ENCODE measurements at regions not wholly inside any gene's neighbourhood (a gene's known extent, or its start where the extent isn't known, plus 50 kb on each side); places are given as distances from the start of the nearest gene placed in this dataset.
"Not testable (repeated sequence)": the region's sequence is repeated elsewhere in the genome, so short reads cannot be mapped to it uniquely, and the experiment has no call there.

DNA sequence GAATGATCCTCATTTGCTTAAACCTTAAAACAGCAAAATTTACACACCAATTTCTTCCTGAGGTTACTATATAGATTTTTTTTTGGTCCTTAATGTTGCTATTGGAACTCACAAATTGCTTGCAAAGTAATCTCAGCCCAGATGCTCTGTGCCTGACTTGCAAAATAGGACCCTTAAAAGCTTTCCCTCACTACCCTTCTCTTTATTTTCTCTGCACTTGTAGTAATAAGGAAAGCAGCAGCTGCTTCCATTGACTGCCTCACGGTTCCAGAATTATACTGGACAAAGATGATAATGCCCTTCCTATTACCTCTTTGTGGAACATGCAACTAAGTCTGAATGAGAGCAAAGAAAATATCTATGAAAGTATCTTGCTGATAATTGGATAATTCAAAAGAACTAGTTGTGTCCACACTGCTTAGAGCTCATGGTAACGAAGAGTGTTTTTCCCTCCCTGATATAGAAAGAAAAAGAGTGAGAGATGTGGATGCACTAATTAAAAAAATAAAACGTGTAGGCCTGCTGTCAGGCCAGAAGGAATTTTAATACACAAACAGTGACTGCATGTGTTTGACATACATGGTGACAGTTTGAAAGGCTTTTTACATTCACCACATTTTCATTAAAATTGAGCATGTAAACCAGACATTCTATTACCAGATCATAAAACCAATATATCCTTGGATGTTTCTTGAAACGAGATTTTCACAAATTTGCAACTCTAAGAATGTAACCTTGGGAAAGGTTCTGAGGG lies 783.1 kb downstream of the GBE1 start:
- no peak for DNase-seq (ENCODE audit: low spot score)

DNA sequence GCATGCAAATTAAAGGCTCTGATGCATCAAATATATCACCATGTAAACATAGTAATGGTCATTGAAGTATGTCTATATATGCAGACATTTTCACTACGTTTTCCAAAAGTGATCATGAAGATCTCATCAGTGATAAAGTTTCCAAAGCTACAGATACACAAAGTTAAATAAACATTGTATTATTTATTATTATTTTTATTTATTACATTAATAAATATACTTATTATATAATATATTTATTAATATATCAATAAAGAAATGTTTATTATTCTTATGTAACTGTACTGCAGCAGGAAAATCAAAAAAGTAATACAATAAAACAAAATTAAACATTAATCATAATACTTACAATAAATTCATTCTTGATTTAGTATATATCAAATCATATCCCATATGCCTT lies 791.2 kb downstream of the GBE1 start:
- no peak for DNase-seq (ENCODE audit: low spot score)

DNA sequence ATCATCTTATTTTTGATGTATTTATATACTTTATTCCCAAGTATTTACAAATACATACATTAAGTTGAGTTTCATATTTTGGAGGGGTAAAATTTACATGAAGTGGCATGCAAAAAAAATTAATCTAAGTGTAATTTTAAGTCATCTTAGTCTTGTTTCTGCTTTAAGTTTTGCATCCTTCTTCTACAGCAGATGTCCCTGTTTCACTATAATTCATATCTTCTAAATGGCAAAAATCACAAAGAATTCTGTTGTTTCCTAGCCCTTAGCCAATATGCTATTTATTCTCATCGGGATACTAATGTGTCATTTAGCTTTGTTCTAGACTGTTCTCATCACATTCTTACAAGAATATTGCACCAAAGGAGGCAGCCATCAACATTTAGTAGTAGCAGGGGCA lies 831.9 kb downstream of the GBE1 start:
- no peak for DNase-seq (ENCODE audit: low spot score)

DNA sequence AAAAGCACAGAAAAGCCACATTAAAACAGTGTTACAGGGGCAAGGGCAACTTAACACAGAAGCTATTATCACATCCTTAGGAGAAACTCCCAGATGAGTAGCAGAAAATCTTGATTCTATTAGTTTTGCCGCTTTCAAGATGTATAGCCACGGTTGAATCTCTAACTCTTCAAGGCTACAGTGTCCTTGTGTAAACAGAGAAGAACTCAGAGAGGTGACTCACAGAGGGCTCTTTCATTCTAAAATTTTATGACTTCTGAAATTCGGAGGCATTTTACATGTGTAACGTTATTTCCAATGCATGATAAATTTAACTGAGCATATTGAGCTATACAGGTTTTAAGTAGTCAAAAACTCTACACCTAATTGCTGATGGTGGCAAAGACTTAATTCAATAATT lies 846.6 kb downstream of the GBE1 start:
- DNase-seq (ENCODE audit: low spot score), result no peak

DNA sequence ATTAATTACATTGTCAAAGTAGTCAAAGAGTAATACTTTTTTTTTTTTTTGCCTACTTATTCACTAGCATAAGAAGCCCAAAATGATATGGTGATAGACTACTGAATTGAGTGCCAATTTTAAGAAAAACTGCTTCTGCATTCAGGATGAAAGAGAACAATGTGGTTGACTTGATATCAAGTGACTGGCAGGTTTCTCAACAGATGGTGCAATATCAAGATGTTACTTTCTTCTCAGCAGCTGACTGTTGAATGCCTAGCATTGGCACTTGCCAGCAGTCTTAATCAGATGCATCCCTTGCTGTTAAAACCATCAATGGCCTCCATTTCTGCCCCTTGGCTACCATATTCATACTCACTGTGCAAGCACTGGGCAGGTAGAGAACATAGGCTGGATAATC lies 863.2 kb downstream of the GBE1 start:
- no peak for DNase-seq (ENCODE audit: low spot score)

DNA sequence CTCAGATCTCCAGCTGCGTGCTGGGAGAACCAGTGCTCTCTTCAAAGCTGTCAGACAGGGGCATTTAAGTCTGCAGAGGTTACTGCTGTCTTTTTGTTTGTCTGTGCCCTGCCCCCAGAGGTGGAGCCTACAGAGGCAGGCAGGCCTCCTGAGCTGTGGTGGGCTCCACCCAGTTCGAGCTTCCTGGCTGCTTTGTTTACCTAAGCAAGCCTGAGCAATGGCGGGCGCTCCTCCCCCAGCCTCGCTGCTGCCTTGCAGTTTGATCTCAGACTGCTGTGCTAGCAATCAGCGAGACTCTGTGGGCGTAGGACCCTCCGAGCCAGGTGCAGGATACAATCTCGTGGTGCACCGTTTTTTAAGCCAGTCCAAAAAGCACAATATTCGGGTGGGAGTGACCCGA lies 864.4 kb downstream of the GBE1 start:
- not testable (repeated sequence) for DNase-seq (ENCODE audit: low spot score)

DNA sequence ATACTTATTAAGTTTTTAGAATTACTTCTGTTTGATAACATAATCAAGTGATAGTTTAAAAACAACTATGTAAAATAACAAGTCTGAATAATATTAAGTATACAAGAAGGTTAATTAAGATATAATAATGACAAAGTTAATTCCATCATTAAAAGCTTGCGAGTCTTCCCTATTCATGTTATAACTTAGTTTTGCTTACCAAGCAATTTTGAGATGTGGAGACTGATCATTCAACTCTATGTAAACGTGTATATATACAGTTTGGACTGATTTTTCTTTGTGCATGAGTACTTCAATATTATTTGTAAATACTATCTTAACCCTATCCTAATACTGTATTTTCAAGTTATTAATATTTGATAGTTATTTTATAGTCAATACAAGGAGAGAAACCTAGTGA lies 870.9 kb downstream of the GBE1 start:
- no peak for DNase-seq (ENCODE audit: low spot score)

DNA sequence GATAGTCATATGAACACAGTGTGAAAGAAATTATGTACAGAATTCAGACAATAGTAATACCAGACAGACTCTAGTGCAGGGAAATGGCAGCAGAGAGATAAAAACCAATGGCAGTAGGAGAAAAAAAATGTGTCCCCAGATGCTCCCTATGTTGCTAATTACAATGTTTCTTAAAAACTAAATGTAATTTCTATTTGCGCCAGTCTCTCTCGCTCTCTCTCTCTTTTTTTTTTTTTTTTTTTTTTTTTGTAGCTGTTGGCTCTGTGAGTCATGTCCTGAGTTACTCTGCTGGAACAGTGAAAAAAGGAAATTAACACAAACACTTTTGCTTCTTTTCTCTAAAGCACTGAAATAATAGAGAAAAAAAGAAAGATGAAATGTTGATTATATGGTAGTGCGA lies 871.9 kb downstream of the GBE1 start:
- no peak for DNase-seq (ENCODE audit: low spot score)

DNA sequence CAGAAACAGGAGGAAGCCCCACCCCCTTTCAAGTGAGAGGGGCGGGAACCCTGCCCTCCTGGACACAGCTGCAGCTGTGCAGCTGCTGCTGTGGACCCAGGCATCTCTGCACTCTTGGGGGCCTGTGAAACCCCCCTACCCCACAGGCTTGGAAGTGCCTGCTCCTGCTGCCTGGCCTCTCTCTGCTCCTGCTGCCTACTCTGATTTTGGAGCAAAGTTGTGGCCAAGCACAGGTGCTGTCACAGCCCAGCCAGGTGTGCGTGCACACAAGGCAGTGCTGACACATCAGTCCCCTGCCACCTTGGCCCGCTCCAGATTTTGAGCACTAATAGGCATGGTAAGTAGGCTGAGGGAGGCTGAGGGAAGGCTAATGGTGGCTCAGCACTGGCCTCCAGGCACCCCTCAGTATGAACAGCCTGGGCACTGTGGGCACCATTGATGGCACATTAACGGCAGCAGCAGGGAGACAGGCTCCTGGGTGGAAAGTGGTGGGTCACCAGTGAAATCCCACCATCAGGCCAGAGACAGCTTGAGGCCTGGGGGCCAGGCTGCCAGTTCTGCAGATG lies 890.9 kb downstream of the GBE1 start:
- DNase-seq (ENCODE audit: low spot score), result no peak

DNA sequence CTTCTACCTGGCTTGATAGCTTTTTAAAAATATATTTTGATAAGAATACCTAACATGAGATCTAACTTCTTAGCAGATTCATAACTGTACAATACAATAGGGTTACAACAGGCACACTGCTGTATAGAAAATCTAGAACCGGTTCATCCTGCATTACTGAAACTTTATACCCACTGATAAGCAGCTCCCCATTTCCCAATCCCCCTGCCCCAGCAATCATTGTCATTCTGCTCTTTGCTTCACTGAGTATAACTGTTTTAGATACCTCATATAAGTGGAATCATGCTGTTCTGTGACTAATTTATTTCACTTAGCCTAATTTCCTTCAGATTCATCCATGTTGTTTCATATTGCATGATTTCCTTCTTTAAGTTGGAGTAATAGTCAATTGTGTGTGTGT lies 906.0 kb downstream of the GBE1 start:
- DNase-seq (ENCODE audit: low spot score), result no peak

DNA sequence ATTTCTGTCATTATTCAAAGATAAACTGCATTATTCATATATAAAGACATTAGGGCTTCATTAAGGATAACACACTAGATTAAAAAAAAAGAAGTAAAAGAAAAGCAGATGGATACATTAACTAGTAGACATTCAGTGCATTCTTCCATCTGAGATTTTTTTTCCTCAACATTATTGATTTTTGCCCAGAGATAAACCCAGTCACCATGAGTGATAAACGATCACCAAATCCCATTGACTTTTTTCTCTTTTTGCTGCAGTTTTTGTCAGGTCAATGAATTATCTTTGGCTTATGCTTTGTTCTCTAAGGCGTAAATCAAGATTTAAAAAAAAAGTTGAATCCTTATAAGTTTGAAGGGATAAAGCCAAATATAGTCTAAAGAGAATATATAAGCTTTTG lies 925.0 kb downstream of the GBE1 start:
- no peak for DNase-seq (ENCODE audit: low spot score)

DNA sequence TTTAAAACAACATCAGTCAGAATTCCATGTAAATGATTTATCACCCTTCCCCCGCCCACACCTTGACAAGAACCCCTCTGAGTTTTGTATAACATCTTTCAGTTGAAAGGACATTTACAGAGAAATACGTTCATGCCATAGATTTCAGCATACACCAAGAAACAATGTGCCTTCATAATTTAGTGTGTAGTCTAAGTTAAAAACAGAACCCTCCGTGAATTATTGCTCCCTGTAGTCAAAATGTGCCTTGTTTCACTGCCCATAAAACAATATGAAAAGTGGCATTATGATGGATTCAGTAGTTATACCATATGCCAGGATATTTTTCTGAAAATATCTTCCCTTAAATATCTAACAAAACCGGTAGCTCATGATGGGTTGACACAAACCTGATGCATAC lies 953.9 kb downstream of the GBE1 start:
- DNase-seq (ENCODE audit: low spot score), result no peak

DNA sequence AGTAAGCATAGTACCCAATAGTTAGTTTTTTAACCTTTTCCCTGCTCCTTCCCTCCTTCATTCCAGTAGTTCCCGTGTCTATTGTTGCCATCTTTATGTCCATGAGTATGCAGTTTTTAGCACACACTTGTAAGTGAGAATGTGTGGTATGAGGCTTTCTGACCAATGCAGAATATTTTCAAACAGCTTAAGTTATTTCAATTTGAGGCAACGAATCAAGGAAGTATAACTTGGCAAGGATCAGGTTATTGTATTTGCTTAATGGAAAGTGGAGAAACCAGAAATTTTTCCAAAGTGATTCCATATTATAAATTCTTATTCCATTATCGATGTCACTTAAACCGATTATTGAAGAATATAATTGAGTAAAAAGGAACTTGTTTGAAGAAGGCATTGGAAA lies 954.8 kb downstream of the GBE1 start:
- DNase-seq (ENCODE audit: low spot score), result no peak

DNA sequence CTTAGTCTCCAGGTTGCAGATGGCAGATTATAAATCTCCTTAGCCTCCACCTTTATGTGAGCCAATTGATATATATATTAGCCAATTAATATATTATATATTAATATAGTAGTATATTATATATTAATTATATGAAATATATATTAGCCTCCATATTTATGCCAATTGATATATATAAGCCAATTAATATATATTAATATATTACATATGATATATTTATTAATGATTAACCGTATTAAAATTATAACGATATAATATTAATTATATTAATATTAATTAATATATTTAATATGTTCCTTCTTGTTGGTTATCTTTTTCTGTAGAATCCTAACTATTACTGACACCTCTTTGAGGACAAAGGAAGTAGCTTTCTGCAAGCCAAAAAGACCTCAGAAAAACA lies 972.5 kb downstream of the GBE1 start:
- DNase-seq (ENCODE audit: low spot score), result no peak

DNA sequence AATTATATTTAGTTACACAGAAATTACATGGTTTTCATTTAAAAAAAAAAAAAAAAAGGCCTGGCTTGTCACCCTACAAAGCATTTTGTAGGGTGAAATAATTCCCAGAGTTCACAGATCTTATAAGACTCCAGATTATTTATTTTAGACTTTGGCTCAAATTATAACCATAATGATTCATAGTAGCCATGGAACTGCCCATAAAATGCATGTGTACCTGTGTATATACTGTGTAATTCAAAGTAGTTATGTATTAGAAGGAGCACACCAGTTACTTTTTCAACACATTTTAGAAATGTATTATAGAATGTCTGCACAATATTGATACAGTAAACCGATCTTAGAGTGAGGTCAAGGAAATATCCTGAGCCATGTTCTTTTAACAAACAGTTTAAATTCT lies 975.6 kb downstream of the GBE1 start:
- DNase-seq (ENCODE audit: low spot score), result no peak

DNA sequence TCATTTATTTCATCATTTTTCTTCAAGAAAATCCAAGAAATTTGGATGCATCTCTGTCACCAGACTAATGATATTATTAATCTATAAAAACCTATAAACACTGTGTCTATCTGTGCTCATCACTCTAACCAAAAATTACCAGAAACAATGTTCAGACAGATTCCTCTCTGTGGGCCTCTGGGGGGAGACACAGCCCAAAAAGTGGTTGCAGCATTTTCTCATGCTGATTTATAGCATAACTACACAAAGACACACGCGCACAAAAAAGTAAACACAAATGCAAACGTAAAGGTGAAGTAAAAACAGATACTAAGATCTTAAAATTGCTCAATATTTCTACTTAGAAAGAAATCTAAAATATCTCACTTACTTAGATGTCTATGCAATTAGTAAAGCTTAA lies 976.0 kb downstream of the GBE1 start:
- no peak for DNase-seq (ENCODE audit: low spot score)

DNA sequence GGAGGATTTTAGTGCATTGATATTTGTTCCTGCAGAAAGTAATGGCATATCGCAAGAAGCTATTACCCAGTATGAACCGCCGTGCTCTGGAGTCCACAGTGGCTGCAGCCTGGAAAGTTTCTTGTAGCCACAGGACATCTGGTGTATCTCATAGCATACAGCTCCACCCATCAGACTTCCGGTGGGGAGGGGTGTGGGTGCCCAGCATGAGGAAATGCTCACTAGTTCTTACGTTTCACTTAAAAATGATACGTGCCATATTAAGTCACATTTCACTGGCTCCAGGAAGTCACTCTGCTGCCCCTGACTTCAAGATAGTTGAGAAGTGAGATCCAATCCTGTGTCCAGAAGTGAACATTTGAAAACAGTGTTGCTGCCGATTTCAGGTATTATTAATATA lies 990.4 kb downstream of the GBE1 start:
- DNase-seq (ENCODE audit: low spot score), result no peak

DNA sequence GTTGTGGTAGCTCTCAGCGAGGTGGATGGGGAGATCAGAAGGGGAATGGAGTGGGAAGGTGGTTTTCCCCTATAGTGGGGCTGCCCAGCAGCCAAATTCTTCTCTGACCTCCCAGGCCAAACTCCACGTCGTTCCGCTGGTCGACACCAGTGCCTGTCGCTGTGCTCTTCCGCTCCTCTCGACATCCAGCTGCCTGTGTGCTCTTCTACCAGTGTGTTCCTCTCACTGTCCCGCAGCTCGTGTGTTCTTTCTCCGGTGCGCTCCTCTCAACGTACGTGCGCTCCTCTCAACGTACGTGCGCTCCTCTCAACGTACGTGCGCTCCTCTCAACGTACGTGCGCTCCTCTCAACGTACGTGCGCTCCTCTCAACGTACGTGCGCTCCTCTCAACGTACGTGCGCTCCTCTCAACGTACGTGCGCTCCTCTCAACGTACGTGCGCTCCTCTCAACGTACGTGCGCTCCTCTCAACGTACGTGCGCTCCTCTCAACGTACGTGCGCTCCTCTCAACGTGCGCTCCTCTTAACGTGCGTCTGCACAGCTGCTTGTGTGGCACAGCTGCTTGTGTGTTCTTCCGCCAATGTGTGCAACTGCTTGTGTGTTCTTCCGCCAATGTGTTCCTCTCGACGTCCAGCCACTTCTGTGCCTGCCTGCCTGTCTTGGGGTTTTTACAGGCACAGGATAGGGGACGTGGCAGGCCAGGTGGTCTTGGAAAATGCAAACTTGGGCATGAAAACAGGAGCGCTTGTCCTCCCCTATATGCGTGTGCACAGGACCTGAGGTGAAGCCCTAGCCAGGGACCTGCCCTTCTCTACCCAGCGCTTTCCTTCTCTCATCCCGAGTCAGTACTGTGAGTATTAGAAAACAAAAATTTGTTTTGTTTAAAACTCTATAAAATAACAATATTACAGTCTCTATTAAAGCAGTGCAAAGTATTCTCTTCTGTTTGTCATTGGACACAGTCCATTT lies 991.1 kb downstream of the GBE1 start:
- no peak for DNase-seq (ENCODE audit: low spot score)

DNA sequence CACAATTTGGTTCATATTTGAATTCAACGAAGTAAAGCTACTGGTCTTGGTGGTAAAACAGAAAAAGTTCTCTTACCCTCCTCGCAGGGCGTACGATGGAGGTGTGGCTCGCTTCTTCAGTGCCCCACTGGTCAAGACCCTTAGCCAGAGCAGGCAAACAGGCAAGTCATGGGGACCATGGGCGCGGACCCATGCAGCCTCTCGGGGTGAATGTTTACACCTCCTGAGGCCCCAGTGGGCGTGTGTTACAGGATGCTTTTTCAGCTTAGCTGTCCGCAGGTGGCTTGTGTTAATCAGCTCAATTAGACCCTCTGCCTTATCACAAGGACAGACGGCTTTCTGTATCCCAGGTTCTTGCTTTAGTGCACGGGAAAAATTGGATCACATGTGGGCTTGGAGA lies 991.8 kb downstream of the GBE1 start:
- no peak for DNase-seq (ENCODE audit: low spot score)

DNA sequence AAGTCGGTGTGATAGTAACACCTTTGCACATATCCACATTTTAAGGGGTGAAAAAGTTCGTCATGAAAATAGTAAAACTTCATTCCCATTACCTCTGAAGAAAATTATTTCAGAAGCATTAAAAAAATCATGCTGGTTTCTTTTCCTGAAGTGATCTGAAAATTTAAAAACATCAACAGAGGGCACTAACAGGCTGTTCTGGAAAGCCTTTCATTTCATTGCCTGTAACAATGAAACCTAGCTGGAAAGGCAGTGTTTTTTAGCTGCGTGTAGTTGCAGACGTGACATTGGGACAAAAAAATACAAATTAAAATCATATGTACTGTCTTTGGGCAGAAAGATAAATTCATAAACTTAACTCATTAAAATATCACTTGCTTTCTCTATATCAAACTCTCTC lies 993.8 kb downstream of the GBE1 start:
- no peak for DNase-seq (ENCODE audit: low spot score)

DNA sequence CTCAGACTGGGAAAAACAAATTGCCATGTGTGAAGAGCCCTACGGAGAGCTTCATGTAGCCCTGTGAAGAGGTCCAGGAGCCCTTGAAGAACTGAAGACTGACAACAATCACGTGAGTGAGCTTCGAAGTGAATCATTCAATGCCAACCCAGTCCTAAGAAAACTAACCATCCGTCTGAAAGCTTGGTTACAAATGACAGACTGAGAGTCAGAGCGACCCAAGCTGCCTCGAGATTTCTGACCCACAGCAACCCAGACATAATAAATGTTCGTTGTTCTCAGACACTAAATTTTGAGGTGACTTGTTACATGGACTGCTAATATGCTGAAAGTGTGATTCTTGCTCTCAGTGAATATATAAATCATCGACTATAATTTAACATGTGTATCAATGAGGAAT lies 987.2 kb upstream of the ROBO1 start:
- DNase-seq (ENCODE audit: low spot score), result no peak

DNA sequence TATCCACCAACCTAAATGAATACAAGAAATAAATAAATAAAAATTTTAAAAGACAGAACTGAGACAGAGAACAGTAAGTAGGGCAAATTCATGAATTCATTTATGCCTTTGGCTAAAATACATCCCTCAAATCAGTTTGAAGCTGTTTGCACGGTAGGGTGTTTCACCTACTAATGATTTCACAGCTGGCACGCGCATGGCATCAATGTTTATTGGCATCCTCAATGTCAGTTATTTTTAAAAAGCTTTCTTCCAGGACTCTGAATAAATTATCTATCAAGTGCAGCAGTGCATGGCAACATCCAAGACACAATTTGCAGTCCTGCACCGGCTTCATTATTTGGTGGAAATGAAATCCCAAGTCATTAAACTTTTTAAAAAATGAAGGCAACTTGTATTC lies 985.2 kb upstream of the ROBO1 start:
- DNase-seq (ENCODE audit: low spot score), result no peak

DNA sequence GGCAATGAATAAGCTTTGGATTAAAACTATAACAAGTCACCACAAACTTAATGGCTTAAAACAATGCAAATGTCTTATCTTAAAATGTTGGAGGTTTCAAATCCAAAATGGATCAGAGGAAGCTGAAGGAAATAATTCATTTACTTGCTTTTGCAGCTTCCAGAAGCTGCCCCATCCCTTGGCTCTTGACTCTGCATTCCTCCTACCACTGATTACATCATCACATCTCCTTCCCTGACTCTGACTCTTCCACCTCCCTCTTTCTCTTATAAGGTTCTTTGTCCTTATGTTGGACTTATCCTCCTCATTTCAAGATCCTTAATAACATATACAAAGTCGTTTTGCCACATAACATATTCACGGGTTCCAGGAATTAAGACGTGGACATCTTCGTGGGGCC lies 982.8 kb upstream of the ROBO1 start:
- no peak for DNase-seq (ENCODE audit: low spot score)
